ENCODE measurements at regions not wholly inside any gene's neighbourhood (a gene's known extent, or its start where the extent isn't known, plus 50 kb on each side); places are given as distances from the start of the nearest gene placed in this dataset.

GRCh38 chr3:82261013-82261412 is 499.6 kb upstream of the GBE1 start:
- H3K27me3 ChIP-seq, result no peaks in the 10 kb centered on the region
- no peak overlapping the region for H3K4me3 ChIP-seq
- TF ChIP-seq POLR2A (IDR thresholded peaks at IDR 0.05) (no peak), CTCF (IDR thresholded peaks at IDR 0.05 in 4 of 5, conservative IDR thresholded peaks at IDR 0.05 in 1 of 5) (no peak)
- no peak for DNase-seq
- H3K36me3 ChIP-seq, result no peaks in the 10 kb centered on the region
- H3K4me1 ChIP-seq, result no peaks in the 10 kb centered on the region
- in situ Hi-C loops (cut with MboI; ENCODE audit: low sequenced_read_pairs in 4 of 4), result no loop called here
- H3K27ac ChIP-seq, result no peak overlapping the region
- H3K9me3 ChIP-seq, result no peaks in the 10 kb centered on the region
- no peak for ATAC-seq
- intact Hi-C loops (cut with DNase I; ENCODE audit: low total_unique reads), result no loop called here

GRCh38 chr3:82259994-82260393 is 498.5 kb upstream of the GBE1 start:
- intact Hi-C loops (cut with DNase I; ENCODE audit: low total_unique reads), result no loop called here
- H3K27me3 ChIP-seq, result no peaks in the 10 kb centered on the region
- TF ChIP-seq POLR2A (IDR thresholded peaks at IDR 0.05) (no peak), CTCF (IDR thresholded peaks at IDR 0.05 in 4 of 5, conservative IDR thresholded peaks at IDR 0.05 in 1 of 5) (no peak)

GRCh38 chr3:82240322-82240721 is 478.9 kb upstream of the GBE1 start:
- H3K27me3 ChIP-seq, result no peaks in the 10 kb centered on the region
- no peak overlapping the region for H3K4me3 ChIP-seq
- TF ChIP-seq CTCF (IDR thresholded peaks at IDR 0.05 in 4 of 5, conservative IDR thresholded peaks at IDR 0.05 in 1 of 5) (no peak), POLR2A (IDR thresholded peaks at IDR 0.05) (no peak)
- no peaks in the 10 kb centered on the region for H3K9me3 ChIP-seq
- in situ Hi-C loops (cut with MboI; ENCODE audit: low sequenced_read_pairs in 4 of 4) (no loop called here), intact Hi-C loops (cut with DNase I; ENCODE audit: low total_unique reads) (no loop called here)
- no peak for ATAC-seq
- H3K36me3 ChIP-seq, result no peaks in the 10 kb centered on the region
- no peak overlapping the region for H3K27ac ChIP-seq
- DNase-seq, result no peak
- no peaks in the 10 kb centered on the region for H3K4me1 ChIP-seq

More at GRCh38 chr3:82259994-82260393, 498.5 kb upstream of the GBE1 start:
- Histone ChIP-seq H3K4me1 (no peaks in the 10 kb centered on the region), H3K4me3 (no peak overlapping the region), H3K27ac (no peak overlapping the region), H3K36me3 (no peaks in the 10 kb centered on the region), H3K9me3 (no peaks in the 10 kb centered on the region)
- ATAC-seq (no peak), DNase-seq (no peak)
- in situ Hi-C loops (cut with MboI; ENCODE audit: low sequenced_read_pairs in 4 of 4), result no loop called here

- ATAC-seq (no peak), DNase-seq (no peak)
- Histone ChIP-seq H3K9me3 (no peaks in the 10 kb centered on the region), H3K4me3 (no peak overlapping the region), H3K27ac (no peak overlapping the region), H3K4me1 (no peaks in the 10 kb centered on the region), H3K36me3 (no peaks in the 10 kb centered on the region), H3K27me3 (no peaks in the 10 kb centered on the region)
- TF ChIP-seq CTCF (IDR thresholded peaks at IDR 0.05 in 4 of 5, conservative IDR thresholded peaks at IDR 0.05 in 1 of 5) (no peak), POLR2A (IDR thresholded peaks at IDR 0.05) (no peak)
- in situ Hi-C loops (cut with MboI; ENCODE audit: low sequenced_read_pairs in 4 of 4) (no loop called here), intact Hi-C loops (cut with DNase I; ENCODE audit: low total_unique reads) (no loop called here)
Measured at GRCh38 chr3:82236257-82236656, 474.8 kb upstream of the GBE1 start.

GRCh38 chr3:82229397-82229796 is 468.0 kb upstream of the GBE1 start:
- H3K27ac ChIP-seq, result no peak overlapping the region
- TF ChIP-seq POLR2A (IDR thresholded peaks at IDR 0.05) (no peak), CTCF (IDR thresholded peaks at IDR 0.05 in 4 of 5, conservative IDR thresholded peaks at IDR 0.05 in 1 of 5) (no peak)
- DNase-seq (no peak), ATAC-seq (no peak)
- in situ Hi-C loops (cut with MboI; ENCODE audit: low sequenced_read_pairs in 4 of 4) (no loop called here), intact Hi-C loops (cut with DNase I; ENCODE audit: low total_unique reads) (no loop called here)
- H3K36me3 ChIP-seq, result no peaks in the 10 kb centered on the region
- H3K4me1 ChIP-seq, result no peaks in the 10 kb centered on the region
- H3K27me3 ChIP-seq, result no peaks in the 10 kb centered on the region
- no peaks in the 10 kb centered on the region for H3K9me3 ChIP-seq
- no peak overlapping the region for H3K4me3 ChIP-seq
